ENCODE measurements at regions not wholly inside any gene's neighbourhood (a gene's known extent, or its start where the extent isn't known, plus 50 kb on each side); places are given as distances from the start of the nearest gene placed in this dataset.
"Not testable (repeated sequence)": the region's sequence is repeated elsewhere in the genome, so short reads cannot be mapped to it uniquely, and the experiment has no call there.

GRCh38 chr2:129404000-129404685 is 575.3 kb upstream of the RAB6C start:
- DNase-seq (ENCODE audit: low spot score): no peak

- no peak for DNase-seq (ENCODE audit: low spot score)
Measured at GRCh38 chr2:129408570-129408969, 570.9 kb upstream of the RAB6C start.

DNA sequence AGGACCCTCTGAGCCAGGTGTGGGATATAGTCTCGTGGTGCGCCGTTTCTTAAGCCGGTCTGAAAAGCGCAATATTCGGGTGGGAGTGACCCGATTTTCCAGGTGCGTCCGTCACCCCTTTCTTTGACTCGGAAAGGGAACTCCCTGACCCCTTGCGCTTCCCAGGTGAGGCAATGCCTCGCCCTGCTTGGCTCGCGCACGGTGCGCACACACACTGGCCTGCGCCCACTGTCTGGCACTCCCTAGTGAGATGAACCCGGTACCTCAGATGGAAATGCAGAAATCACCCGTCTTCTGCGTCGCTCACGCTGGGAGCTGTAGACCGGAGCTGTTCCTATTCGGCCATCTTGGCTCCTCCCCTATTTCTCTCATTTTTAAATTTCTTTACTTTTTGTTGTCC is 562.4 kb upstream of the RAB6C start:
- not testable (repeated sequence) for DNase-seq (ENCODE audit: low spot score)

- DNase-seq (ENCODE audit: low spot score): no peak
Measured at GRCh38 chr2:129422028-129422427, 557.4 kb upstream of the RAB6C start.

- no peak for DNase-seq (ENCODE audit: low spot score)
Measured at GRCh38 chr2:129428086-129428660, 551.3 kb upstream of the RAB6C start.

- DNase-seq (ENCODE audit: low spot score): no peak
Measured at GRCh38 chr2:129430911-129431310, 548.6 kb upstream of the RAB6C start.

DNA sequence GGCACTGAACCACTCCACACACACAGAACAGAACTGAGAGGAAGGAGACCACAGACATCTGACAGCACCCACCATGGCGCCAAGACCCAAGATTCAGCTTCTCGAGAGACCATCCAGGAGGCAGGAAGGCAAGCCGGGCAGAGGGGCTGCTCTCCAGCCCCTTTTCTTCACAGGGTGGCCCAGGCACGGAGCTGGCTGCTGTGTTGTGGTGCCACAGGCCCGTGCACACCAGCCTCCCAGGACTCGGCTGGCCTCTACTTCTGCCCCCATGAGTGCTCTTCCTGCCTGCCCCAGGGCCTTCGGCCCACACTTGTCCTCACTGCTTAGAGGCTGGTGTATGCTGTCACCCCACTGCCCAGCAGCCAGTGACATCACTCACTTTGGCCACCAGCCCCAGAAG is 547.6 kb upstream of the RAB6C start:
- no peak for DNase-seq (ENCODE audit: low spot score)

GRCh38 chr2:129436809-129437208 is 542.7 kb upstream of the RAB6C start:
- DNase-seq (ENCODE audit: low spot score): no peak

DNA sequence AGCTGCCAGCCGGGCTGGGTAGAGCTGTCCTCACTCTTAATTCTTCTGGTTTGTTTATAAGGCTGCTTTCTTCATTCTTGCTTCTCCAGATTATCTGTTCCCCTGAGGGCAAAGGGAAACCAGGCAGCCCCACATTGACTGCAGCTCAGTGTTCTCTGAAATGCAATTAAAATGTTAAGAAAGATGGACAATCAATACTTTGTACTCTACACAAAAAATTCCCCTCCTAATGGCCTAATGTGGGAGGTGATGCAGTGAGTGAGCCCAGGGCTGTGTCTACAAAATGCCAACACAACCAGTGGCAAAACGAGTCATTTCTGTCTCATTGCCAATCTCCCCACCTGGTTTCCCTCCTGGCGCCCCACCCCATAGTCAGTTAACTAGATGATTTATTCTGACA is 541.7 kb upstream of the RAB6C start:
- DNase-seq (ENCODE audit: low spot score): no peak

- DNase-seq (ENCODE audit: low spot score): no peak
Measured at GRCh38 chr2:129438501-129439057, 540.9 kb upstream of the RAB6C start.

- no peak for DNase-seq (ENCODE audit: low spot score)
Measured at GRCh38 chr2:129439406-129440302, 539.8 kb upstream of the RAB6C start.

- no peak for DNase-seq (ENCODE audit: low spot score)
Measured at GRCh38 chr2:129441610-129442009, 537.9 kb upstream of the RAB6C start.

GRCh38 chr2:129443235-129443864 is 536.1 kb upstream of the RAB6C start:
- DNase-seq (ENCODE audit: low spot score): no peak

DNA sequence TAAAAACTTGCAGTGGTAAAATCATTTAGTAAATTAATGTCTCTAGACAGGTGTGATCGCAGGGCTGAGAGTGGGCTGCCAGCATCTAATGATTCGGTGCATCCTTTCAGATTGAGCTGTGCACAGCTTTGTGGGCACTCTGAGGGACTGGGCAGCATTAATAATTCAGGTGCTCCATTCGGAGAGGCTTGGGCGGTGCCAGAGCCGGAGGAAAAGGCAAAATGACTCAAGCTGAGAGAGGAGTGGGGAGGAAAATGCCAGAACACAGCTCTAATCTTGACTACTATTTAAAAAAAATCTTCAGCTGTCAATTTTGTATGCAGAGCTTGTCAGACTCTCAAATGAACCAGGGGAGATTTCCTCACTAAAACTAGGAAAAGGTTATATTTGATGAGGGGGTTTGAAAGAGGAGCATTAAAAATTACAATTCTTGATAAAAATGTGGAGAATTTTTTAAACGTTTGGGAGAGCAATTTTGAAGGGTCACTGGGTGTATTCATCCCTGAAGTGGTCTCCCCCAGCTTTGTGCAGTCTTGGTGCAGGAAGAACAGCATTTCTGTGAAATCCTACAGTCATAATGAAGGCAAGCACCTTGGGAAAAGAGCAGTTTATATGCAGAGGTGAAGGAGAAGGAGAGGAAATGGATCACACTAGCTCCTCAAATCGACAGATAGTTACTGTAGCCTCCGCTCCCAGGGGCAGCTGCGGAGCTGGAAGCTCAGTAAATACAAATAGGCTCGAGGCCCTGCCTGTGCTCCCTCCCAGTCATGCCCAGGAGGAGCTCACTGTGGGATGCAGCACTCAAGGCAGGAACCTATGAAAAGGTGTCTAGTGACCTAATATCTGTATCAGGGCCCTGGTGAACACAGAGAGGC is 535.4 kb upstream of the RAB6C start:
- DNase-seq (ENCODE audit: low spot score): no peak

DNA sequence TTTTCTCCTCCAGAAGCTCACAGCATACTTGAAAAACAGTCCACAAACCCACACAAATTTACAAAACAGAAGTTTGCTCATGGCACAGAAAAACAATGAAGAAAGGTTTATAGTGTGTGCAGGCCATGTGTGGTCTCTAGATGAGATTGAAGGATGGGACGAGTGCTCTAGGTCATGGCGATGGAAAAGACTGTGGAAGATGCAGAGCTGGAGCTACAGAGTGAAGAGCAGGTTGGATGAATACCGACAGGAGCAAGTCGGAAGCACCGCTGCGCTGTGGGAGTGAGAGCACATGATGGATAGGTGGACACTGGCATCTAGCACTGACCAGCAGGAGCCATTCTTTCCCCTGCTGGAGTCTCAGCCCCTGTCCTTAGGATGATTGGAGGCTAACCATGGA is 534.7 kb upstream of the RAB6C start:
- DNase-seq (ENCODE audit: low spot score): no peak

DNA sequence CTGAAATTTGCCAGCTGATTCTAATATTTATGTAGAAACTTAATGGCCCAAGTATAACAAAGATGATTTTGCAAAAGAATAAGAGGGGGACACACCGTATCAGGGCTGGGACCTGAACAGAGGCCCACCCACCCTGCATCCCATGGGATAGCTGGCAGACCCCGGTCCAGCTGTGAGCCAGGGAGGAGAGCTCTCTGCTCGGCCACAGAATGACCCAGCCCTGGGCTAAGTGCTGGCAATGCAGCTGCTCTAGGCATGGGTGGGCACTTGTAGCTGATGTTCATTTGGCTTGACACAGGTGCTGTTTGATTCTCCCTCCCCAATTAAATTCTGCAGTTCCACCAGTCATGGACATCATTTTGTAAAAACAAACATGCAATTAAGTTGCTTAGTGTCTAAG is 522.8 kb upstream of the RAB6C start:
- DNase-seq (ENCODE audit: low spot score): no peak

GRCh38 chr2:129457277-129457818 is 522.1 kb upstream of the RAB6C start:
- DNase-seq (ENCODE audit: low spot score): no peak

- DNase-seq (ENCODE audit: low spot score): no peak
Measured at GRCh38 chr2:129458006-129458405, 521.5 kb upstream of the RAB6C start.

- no peak for DNase-seq (ENCODE audit: low spot score)
Measured at GRCh38 chr2:129458436-129458835, 521.0 kb upstream of the RAB6C start.

DNA sequence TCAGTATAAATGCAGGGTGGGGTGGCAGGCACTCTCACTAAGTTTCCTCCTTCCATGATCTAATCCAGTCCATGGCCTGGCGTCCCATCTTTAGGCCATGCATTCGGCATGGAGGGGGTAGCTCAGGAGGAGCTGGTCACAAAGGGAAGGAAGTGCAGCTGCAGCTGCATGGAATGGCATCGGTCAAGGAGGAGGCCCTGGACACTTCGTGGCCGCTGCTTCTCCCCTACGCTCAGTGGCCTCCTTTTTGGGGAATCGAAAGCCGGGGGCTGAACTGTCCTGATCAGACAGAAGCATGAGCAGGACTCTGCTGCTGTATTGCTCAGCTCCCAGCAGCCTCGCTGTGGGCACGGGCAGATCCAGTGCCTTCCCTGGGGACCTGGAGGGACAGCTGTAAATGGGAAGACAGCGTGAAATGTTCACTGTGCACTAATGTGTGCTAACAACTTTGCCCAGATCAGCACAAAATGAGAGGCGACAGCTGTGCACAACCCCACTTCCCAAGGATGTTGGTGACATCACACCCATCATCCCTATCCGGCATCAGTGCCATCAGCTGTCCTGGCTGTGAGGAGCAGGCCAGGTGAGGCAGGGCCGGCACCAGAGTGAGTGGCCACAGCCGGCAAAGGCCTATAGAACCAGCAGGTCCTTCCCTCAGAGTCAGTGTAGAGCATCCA is 520.1 kb upstream of the RAB6C start:
- DNase-seq (ENCODE audit: low spot score): no peak
